H1 (cell line): ENCODE measurements at regions not wholly inside any gene's neighbourhood (a gene's known extent, or its start where the extent isn't known, plus 50 kb on each side); places are given as distances from the start of the nearest gene placed in this dataset.

Source experiments
- CTCF ChIA-PET: fragments of 300-600 bp; sonication (Branson Sonifier 250); formaldehyde crosslinking; loops from one replicate; lab custom pipeline; 2021; ENCODE audit not compliant: partially characterized antibody; lab: Charles Lee
- POLR2A ChIA-PET: fragments of 300-600 bp; sonication (Branson Sonifier 250); formaldehyde crosslinking; loops from one replicate; lab custom pipeline; 2021; ENCODE audit warnings: inconsistent platforms; ENCODE audit not compliant: partially characterized antibody; lab: Charles Lee
- DNase-seq, 2 experiments: peaks; one replicate each; pipeline versions ENCODE4 v3.0.0 to v3.0.0-alpha.2; 2010 to 2022; ENCODE audit warnings: low spot score in 2 of 2, low read depth in 1 of 2, mixed read lengths in 1 of 2
- FAIRE-seq: peaks from 2 replicates; lab custom pipeline; 2011; peaks lifted over from hg19 to GRCh38; lab: Jason Lieb, UNC
- H2AFZ ChIP-seq: 2 replicates; pipeline ENCODE4 v1.8.1; 2012; ENCODE audit warnings: low read length, inconsistent platforms
- H2AK5ac ChIP-seq: 2 replicates; pipeline ENCODE4 v1.6.1; 2013; ENCODE audit warnings: low read depth, low read length
- H2BK120ac ChIP-seq: replicated peaks from 2 replicates; pipeline ENCODE3; 2013; ENCODE audit warnings: low read depth, low read length, inconsistent platforms
- H2BK12ac ChIP-seq: 2 replicates; pipeline ENCODE4 v1.6.1; 2013; ENCODE audit warnings: low read depth, low read length
- H2BK15ac ChIP-seq: 2 replicates; pipeline ENCODE4 v1.6.1; 2013; ENCODE audit warnings: low read length
- H2BK20ac ChIP-seq: 2 replicates; pipeline ENCODE4 v1.6.1; 2013; ENCODE audit warnings: low read length
- H2BK5ac ChIP-seq: 2 replicates; pipeline ENCODE4 v1.6.1; 2013; ENCODE audit warnings: low read depth, low read length
- H3K14ac ChIP-seq: 2 replicates; pipeline ENCODE4 v1.6.1; 2013; ENCODE audit warnings: inconsistent platforms; ENCODE audit not compliant: insufficient read length
- H3K18ac ChIP-seq: 2 replicates; pipeline ENCODE4 v1.6.1; 2013; ENCODE audit warnings: low read length; ENCODE audit errors: extremely low read depth
- H3K23ac ChIP-seq: 2 replicates; pipeline ENCODE4 v1.6.1; 2013; ENCODE audit warnings: inconsistent platforms; ENCODE audit not compliant: insufficient read length
- H3K23me2 ChIP-seq: 2 replicates; pipeline ENCODE4 v1.6.1; 2013; ENCODE audit warnings: low read depth, low read length
- H3K27ac ChIP-seq: 2 replicates; pipeline ENCODE4 v1.6.1; 2011; ENCODE audit warnings: low read depth, low read length, inconsistent platforms
- H3K27me3 ChIP-seq, 4 experiments: replicated peaks in 1 of 4; 1 replicate in 1 of 4; 2 replicates in 3 of 4; pipeline versions ENCODE4 v1.6.1 to v1.8.1; 2011 to 2013; ENCODE audit warnings: low read length in 3 of 4, mild to moderate bottlenecking in 3 of 4, inconsistent platforms in 2 of 4, mixed read lengths in 2 of 4, moderate library complexity in 1 of 4; ENCODE audit not compliant: control insufficient read depth in 3 of 4, insufficient read depth in 3 of 4; ENCODE audit errors: extremely low read depth in 1 of 4
- H3K36me3 ChIP-seq, 4 experiments: 2 replicates each; pipeline versions ENCODE4 v1.6.1 to v1.8.1; 2011 to 2013; ENCODE audit warnings: mild to moderate bottlenecking in 4 of 4, low read length in 3 of 4, moderate library complexity in 2 of 4, control low read depth in 1 of 4, inconsistent platforms in 1 of 4; ENCODE audit not compliant: insufficient read depth in 4 of 4, control insufficient read depth in 2 of 4
- H3K4ac ChIP-seq: replicated peaks from 2 replicates; pipeline ENCODE3; 2013; ENCODE audit warnings: low read length, low read depth, mixed read lengths, inconsistent platforms; ENCODE audit not compliant: insufficient read length
- H3K4me1 ChIP-seq, 4 experiments: replicated peaks in 1 of 4; 1 replicate in 1 of 4; 2 replicates in 3 of 4; pipeline versions ENCODE4 v1.6.1 to v1.8.1; 2011 to 2013; ENCODE audit warnings: low read length in 3 of 4, inconsistent platforms in 2 of 4, mixed read lengths in 1 of 4; ENCODE audit not compliant: insufficient read depth in 4 of 4, control insufficient read depth in 3 of 4
- H3K4me2 ChIP-seq, 2 experiments: 2 replicates each; pipeline versions ENCODE4 v1.6.1 to v1.8.1; 2011 to 2013; ENCODE audit warnings: low read depth in 2 of 2, low read length in 2 of 2, control low read depth in 1 of 2, inconsistent platforms in 1 of 2, mild to moderate bottlenecking in 1 of 2; ENCODE audit not compliant: insufficient read depth in 1 of 2
- H3K4me3 ChIP-seq, 4 experiments: fragments of 200-600, 300-600 bp in 1 of 4; sonication (generic), shearing (Covaris generic), sonication (Bioruptor Twin) in 1 of 4; 2 replicates each; pipeline versions ENCODE4 v1.5.1 to v1.8.1; 2011 to 2016; ENCODE audit warnings: low read length in 4 of 4, low read depth in 3 of 4, control low read depth in 2 of 4, inconsistent platforms in 2 of 4, mild to moderate bottlenecking in 2 of 4, mixed read lengths in 1 of 4, moderate library complexity in 1 of 4; ENCODE audit not compliant: insufficient read depth in 2 of 4; ENCODE audit errors: extremely low read depth in 1 of 4
- H3K56ac ChIP-seq: replicated peaks from 2 replicates; pipeline ENCODE3; 2013; ENCODE audit warnings: low read depth, mild to moderate bottlenecking, mixed read lengths, low read length, inconsistent platforms; ENCODE audit not compliant: insufficient read length
- H3K79me1 ChIP-seq: 2 replicates; pipeline ENCODE4 v1.6.1; 2013; ENCODE audit warnings: low read depth, low read length, control low read depth
- H3K79me2 ChIP-seq, 2 experiments: 2 replicates each; pipeline versions ENCODE4 v1.6.1 to v1.8.1; 2012 to 2013; ENCODE audit warnings: low read length in 2 of 2, mild to moderate bottlenecking in 2 of 2, inconsistent platforms in 1 of 2; ENCODE audit not compliant: insufficient read depth in 2 of 2, control insufficient read depth in 1 of 2
- H3K9ac ChIP-seq, 4 experiments: replicated peaks in 1 of 4; 1 replicate in 1 of 4; 2 replicates in 3 of 4; pipeline versions ENCODE4 v1.6.1 to v1.8.1; 2011 to 2013; ENCODE audit warnings: low read depth in 3 of 4, low read length in 3 of 4, control low read depth in 2 of 4, mild to moderate bottlenecking in 2 of 4, moderate library complexity in 2 of 4, inconsistent platforms in 1 of 4; ENCODE audit errors: extremely low read depth in 1 of 4
- H3K9me3 ChIP-seq, 2 experiments: 2 replicates each; pipeline versions ENCODE4 v1.6.1 to v1.8.1; 2012 to 2013; ENCODE audit warnings: mild to moderate bottlenecking in 2 of 2, moderate library complexity in 2 of 2, control low read depth in 1 of 2, inconsistent platforms in 1 of 2, low read depth in 1 of 2, low read length in 1 of 2, mixed read lengths in 1 of 2; ENCODE audit not compliant: insufficient read depth in 2 of 2
- H4K20me1 ChIP-seq, 2 experiments: replicated peaks in 1 of 2; 2 replicates each; pipeline versions ENCODE3 to v1.8.1; 2011 to 2013; ENCODE audit warnings: inconsistent platforms in 2 of 2, low read length in 2 of 2, mild to moderate bottlenecking in 1 of 2; ENCODE audit not compliant: insufficient read depth in 2 of 2, control insufficient read depth in 1 of 2
- H4K5ac ChIP-seq: 2 replicates; pipeline ENCODE4 v1.6.1; 2013; ENCODE audit warnings: low read length, low read depth, mixed read lengths, inconsistent platforms; ENCODE audit not compliant: insufficient read length
- H4K8ac ChIP-seq: 2 replicates; pipeline ENCODE4 v1.8.0; 2013; ENCODE audit warnings: mild to moderate bottlenecking, moderate library complexity, low read length, inconsistent platforms; ENCODE audit not compliant: insufficient read depth; ENCODE audit errors: extremely low read depth
- H4K91ac ChIP-seq: replicated peaks from 2 replicates; pipeline ENCODE3; 2013; ENCODE audit warnings: low read length, mixed read lengths, inconsistent platforms; ENCODE audit not compliant: insufficient read length
- CBX8 ChIP-seq: fragments of 300-800, 300-1000 bp; sonication (generic); IDR thresholded peaks from 2 replicates; pipeline ENCODE4 v1.7.1; 2016; ENCODE audit warnings: low read depth, low read length, borderline replicate concordance
- HDAC2 ChIP-seq, 2 experiments: fragments of 300-600 bp in 1 of 2; sonication (generic) in 1 of 2; IDR thresholded peaks; 2 replicates each; pipeline ENCODE4 v1.6.1; 2011 to 2012; ENCODE audit warnings: low read depth in 2 of 2, low read length in 2 of 2, mild to moderate bottlenecking in 2 of 2, moderate library complexity in 2 of 2, borderline replicate concordance in 1 of 2, inconsistent platforms in 1 of 2
- RNF2 ChIP-seq: fragments of 200-900, 300-1000 bp; sonication (generic); IDR thresholded peaks from 2 replicates; pipeline ENCODE4 v1.7.1; 2016; ENCODE audit warnings: borderline replicate concordance, low read depth, mild to moderate bottlenecking, antibody characterized with exemption, low read length; ENCODE audit not compliant: poor library complexity, severe bottlenecking; ENCODE audit errors: missing control alignments
- RXRA ChIP-seq: IDR thresholded peaks from 2 replicates; pipeline ENCODE4 v1.6.1; 2011; ENCODE audit warnings: low read depth, mild to moderate bottlenecking, low read length, moderate library complexity; ENCODE audit not compliant: insufficient read depth
- SAP30 ChIP-seq: fragments of 300-600 bp; sonication (generic); IDR thresholded peaks from 2 replicates; pipeline ENCODE4 v1.7.1; 2012; ENCODE audit warnings: low read length, moderate library complexity, mild to moderate bottlenecking, inconsistent platforms; ENCODE audit not compliant: insufficient read depth, insufficient replicate concordance
- SIN3A ChIP-seq, 2 experiments: IDR thresholded peaks in 1 of 2; conservative IDR thresholded peaks in 1 of 2; 2 replicates each; pipeline ENCODE4 v1.6.1; 2011 to 2012; ENCODE audit warnings: low read length in 2 of 2, improper control_type of control experiment in 1 of 2, low read depth in 1 of 2, mild to moderate bottlenecking in 1 of 2
- SIRT6 ChIP-seq: IDR thresholded peaks from one replicate; pipeline ENCODE4 v1.7.1; 2012; ENCODE audit warnings: low read length, inconsistent platforms
- TAF1 ChIP-seq: IDR thresholded peaks from 2 replicates; pipeline ENCODE4 v1.6.1; 2011; ENCODE audit warnings: mild to moderate bottlenecking, low read depth, low read length
- WGBS, 2 experiments: shearing (Covaris generic) in 1 of 2; methylation state at CpG; one replicate each; pipeline versions ENCODE4 v1.1.6 to v1.1.7; 2013 to 2015; ENCODE audit warnings: low lambda C conversion rate in 2 of 2, mixed read lengths in 2 of 2, inconsistent platforms in 1 of 2, low coverage in 1 of 2, missing lambda C conversion rate in 1 of 2; ENCODE audit not compliant: insufficient replicate concordance in 2 of 2, insufficient coverage in 1 of 2, insufficient read length in 1 of 2; ENCODE audit errors: extremely low coverage in 1 of 2, missing lambda C conversion rate in 1 of 2; 5-methylcytosine and 5-hydroxymethylcytosine counted together
- TF ChIP-seq, protein P1 (sequence below): IDR thresholded peaks from 2 replicates; pipeline ENCODE4 v1.6.1; 2012; ENCODE audit warnings: inconsistent platforms
- TF ChIP-seq, protein P2 (sequence below): IDR thresholded peaks from 2 replicates; pipeline ENCODE4 v1.6.1; 2012; ENCODE audit warnings: inconsistent platforms

DNA sequence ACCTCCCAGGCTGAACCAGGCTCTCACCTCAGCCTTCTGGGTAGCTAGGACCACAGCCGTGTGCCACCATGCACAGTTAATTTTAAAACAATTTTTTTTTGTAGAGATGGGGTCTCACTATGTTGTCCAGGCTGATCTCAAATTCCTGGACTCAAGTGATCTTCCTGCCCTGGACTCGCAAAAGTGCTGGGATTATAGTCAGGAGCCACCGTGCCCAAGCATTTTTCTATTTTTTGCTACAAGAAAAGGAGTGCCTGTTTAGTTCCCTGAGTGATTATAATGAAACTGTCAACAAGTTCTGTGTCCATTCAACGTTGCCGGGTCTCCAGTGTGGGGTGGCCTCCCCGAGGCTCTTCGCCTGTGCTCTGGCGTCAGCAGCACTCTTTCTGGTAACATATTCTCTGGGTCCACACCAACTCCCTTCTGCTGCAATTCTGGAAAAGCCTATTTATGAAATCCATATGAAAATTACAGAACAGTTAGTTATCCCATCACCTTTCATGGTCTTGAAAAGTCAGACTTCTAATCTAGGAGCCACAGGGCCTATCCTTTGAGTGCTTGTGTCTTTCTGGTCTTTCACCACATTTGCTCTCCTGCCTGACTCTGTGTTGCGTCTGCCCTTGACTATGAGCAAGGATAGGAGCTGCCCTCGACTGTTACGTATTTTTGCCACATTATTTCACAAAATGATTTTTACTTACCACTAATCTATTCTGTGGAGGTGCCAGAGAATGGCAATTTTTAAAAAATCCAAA is 172.7 kb downstream of the SOCS6 start:
- DNase-seq = no peak
- H2AK5ac ChIP-seq = no peak overlapping the region
- H4K20me1 ChIP-seq = peaks cover 0 to 1% of the 10 kb centered on the region in 2 experiments
- no peaks in the 10 kb centered on the region for H3K79me2 ChIP-seq
- no peak overlapping the region for H2BK20ac ChIP-seq
- no peak overlapping the region for H2BK12ac ChIP-seq
- no peak for FAIRE-seq
- no peak overlapping the region for H2BK120ac ChIP-seq
- H2BK5ac ChIP-seq = no peak overlapping the region
- H3K56ac ChIP-seq = no peak overlapping the region
- H4K91ac ChIP-seq = no peak overlapping the region
- H2AFZ ChIP-seq = no peak overlapping the region
- H3K27me3 ChIP-seq = no peaks in the 10 kb centered on the region
- no peak overlapping the region for H3K18ac ChIP-seq
- 92% methylated on average over 11 of the region's 11 CpGs; no CpG with 5 or more reads in 1 of the 2 experiments for WGBS, 2 experiments
- no peak overlapping the region for H3K4ac ChIP-seq
- no peak overlapping the region for H3K27ac ChIP-seq
- ChIA-PET CTCF (interaction anchor here (0.6 kb wide), 1 partner anchor 319 kb away, joined by 3 read pairs; no protein-coding TSS in a partner anchor), POLR2A (interaction anchor here (0.7 kb wide), 1 partner anchor 1580 kb away, joined by 3 read pairs; no protein-coding TSS in a partner anchor)
- H3K4me2 ChIP-seq = no peak overlapping the region
- no peak overlapping the region for H3K4me3 ChIP-seq
- no peaks in the 10 kb centered on the region for H3K4me1 ChIP-seq
- H3K23ac ChIP-seq = no peak overlapping the region
- H3K9me3 ChIP-seq = no peaks in the 10 kb centered on the region
- H2BK15ac ChIP-seq = no peak overlapping the region
- H3K14ac ChIP-seq = no peak overlapping the region
- H3K23me2 ChIP-seq = peaks cover 4% of the 10 kb centered on the region; the same call in 1 of the 2 replicates
- no peak overlapping the region for H3K9ac ChIP-seq
- H4K8ac ChIP-seq = no peak overlapping the region
- no peak overlapping the region for H4K5ac ChIP-seq
- H3K36me3 ChIP-seq = no peaks in the 10 kb centered on the region
- no peaks in the 10 kb centered on the region for H3K79me1 ChIP-seq
- no peak for TF ChIP-seq SIRT6
- TF ChIP-seq RXRA = no peak
- TF ChIP-seq CBX8 = no peak
- no peak for TF ChIP-seq RNF2
- TF ChIP-seq, protein P1, sequence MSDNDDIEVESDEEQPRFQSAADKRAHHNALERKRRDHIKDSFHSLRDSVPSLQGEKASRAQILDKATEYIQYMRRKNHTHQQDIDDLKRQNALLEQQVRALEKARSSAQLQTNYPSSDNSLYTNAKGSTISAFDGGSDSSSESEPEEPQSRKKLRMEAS = no peak
- TF ChIP-seq SIN3A (conservative IDR thresholded peaks at IDR 0.05 in 1 of 2, IDR thresholded peaks at IDR 0.05 in 1 of 2; ENCODE audit: low read depth in 1 of 2, low read length in 2 of 2) = no peak
- TF ChIP-seq SAP30 = no peak
- no peak for TF ChIP-seq HDAC2 (IDR thresholded peaks at IDR 0.05; ENCODE audit: borderline replicate concordance in 1 of 2, low read depth in 2 of 2, low read length in 2 of 2)
- TF ChIP-seq, protein P2, sequence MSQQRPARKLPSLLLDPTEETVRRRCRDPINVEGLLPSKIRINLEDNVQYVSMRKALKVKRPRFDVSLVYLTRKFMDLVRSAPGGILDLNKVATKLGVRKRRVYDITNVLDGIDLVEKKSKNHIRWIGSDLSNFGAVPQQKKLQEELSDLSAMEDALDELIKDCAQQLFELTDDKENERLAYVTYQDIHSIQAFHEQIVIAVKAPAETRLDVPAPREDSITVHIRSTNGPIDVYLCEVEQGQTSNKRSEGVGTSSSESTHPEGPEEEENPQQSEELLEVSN = no peak
- TF ChIP-seq TAF1 = no peak
